HuH-7 (cell line): ENCODE measurements at regions not wholly inside any gene's neighbourhood (a gene's known extent, or its start where the extent isn't known, plus 50 kb on each side); places are given as distances from the start of the nearest gene placed in this dataset.
"Not testable (repeated sequence)": the region's sequence is repeated elsewhere in the genome, so short reads cannot be mapped to it uniquely, and the experiment has no call there.

Experiments used
- DNase-seq: peaks from one replicate; pipeline ENCODE4 v3.0.0; 2011; ENCODE audit warnings: low spot score

- no peak for DNase-seq
Measured at GRCh38 chr10:63077800-63078199, 55.3 kb upstream of the NRBF2 start.

DNA sequence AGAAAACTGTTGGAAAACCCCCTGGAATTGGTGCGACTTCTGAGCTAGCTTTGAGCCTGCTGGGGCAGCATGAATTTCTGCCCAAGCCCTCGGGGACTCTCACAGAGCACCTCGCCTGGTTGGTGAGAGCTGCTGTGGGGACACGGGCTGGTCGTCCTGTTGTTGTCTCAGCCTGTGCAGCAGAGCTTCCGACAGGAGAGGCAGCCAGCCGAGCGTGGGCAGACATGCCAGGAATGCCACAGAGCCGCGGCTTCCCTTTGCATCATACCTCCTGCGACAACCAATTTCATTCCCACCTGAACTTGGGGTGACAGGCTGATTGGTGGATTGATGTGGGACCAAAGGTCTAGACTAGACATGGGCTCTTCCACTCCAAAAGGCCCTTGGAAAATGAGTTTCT is 60.2 kb upstream of the NRBF2 start:
- DNase-seq, result no peak

- no peak for DNase-seq
Measured at GRCh38 chr10:63071145-63071544, 62.0 kb upstream of the NRBF2 start.

DNA sequence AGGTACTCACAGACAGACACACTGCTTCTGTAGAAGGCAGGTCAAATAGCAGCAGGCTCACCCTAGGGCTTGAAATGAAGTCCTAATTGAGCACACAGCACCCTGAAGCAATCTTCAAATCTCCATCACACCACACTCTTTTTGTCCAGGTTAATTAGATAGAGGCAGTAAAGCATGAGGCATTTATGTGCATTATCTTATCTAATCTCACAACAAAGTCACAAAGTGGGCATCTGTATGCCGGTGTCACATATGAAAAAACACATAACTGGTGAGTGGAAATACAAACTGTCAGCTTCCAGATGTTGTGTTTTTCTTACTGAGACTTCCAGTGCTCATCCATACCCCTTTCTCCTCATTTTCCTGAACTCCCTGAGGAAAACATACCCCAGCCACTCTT is 63.8 kb upstream of the NRBF2 start:
- no peak for DNase-seq

DNA sequence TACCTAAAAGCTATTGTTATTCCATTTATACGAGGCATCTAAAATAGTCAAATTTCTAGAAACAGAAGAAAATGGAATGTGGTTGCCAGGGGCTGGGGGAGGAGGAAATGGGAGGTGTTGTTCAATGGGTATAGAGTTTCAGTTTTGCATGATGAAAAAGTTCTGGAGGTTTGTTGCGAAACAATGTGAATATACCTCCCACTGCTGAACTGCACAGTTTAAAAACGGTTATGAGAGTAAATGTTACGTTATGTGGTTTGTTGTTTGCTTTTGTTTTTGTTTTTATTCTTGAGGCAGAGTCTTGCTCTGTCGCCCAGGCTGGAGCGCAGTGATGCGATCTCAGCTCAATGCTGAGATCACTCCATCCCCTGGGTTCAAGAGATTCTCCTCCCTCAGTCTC is 64.9 kb upstream of the NRBF2 start:
- no peak for DNase-seq

- no peak for DNase-seq
Measured at GRCh38 chr10:63066606-63067005, 66.5 kb upstream of the NRBF2 start.

DNA sequence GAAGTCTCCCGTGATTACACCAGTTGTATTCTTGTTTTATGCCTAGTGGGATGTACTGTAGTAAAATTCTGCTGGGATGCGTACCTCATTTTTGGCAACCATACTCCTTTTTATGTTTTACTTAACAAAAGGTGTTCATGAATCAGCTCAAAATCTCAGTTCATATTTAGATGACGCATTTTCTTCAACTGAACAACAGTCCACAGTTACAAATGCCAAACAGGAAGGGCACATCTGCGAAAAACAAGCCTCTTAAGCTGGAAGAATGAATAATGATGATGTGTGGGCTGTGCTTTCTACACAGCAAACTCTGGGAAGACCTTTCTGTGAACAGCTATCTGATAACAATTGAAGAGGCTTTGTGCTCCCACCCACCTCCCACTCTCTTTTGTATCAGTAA is 68.4 kb upstream of the NRBF2 start:
- DNase-seq, result no peak

- no peak for DNase-seq
Measured at GRCh38 chr10:63058236-63058635, 74.9 kb upstream of the NRBF2 start.

DNA sequence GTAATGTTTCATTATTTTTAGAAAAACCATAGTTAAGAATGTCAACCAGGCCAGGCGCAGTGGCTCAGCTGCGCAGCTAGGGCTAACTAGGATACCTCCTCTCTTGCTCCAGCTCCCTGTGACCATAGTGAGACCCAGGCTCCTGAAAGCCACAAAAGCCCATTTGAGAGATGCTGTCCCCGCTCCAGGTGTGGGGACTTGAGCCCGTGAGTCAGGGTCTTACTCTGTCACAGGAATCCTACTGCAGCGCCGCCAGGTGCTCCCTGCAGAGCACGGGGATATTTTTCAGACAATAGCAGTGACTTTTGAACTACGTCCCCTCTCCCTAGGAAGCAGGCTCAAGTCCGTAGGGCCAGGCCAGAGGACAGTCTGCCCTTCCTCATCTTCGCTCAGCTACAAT is 75.6 kb upstream of the NRBF2 start:
- DNase-seq, result no peak

DNA sequence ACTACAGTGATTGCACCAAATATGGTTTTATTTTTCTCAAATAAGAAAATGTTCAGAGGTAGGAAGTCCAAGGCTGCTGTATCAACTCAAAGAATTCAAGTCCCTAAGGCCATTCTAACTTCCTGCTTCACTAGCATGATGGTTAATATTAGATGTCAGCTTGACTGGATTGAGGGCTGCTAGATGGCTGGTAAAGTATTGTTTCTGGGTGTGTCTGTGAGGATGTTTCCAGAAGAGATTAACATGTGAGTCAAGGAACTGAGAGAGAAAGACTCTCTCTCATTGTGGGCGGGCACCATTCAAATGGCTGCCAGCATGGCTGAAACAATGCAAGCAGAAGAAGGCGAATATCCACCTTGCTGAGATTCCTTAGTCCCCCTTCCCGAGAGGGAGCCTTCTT is 77.4 kb upstream of the NRBF2 start:
- no peak for DNase-seq

GRCh38 chr10:63054889-63055611 is 78.1 kb upstream of the NRBF2 start:
- no peak for DNase-seq

- no peak for DNase-seq
Measured at GRCh38 chr10:63052083-63052482, 81.0 kb upstream of the NRBF2 start.

GRCh38 chr10:63042256-63042655 is 90.9 kb upstream of the NRBF2 start:
- no peak for DNase-seq

GRCh38 chr10:63033616-63034185 is 99.4 kb upstream of the NRBF2 start:
- DNase-seq, result not testable (repeated sequence)

GRCh38 chr10:63030536-63030935 is 102.6 kb upstream of the NRBF2 start:
- DNase-seq, result no peak

- DNase-seq, result no peak
Measured at GRCh38 chr10:63027531-63027930, 105.6 kb upstream of the NRBF2 start.

- no peak for DNase-seq
Measured at GRCh38 chr10:63021225-63021624, 111.9 kb upstream of the NRBF2 start.

GRCh38 chr10:63013755-63014154 is 119.4 kb upstream of the NRBF2 start:
- no peak for DNase-seq

GRCh38 chr10:63012623-63013022 is 120.5 kb upstream of the NRBF2 start:
- no peak for DNase-seq

DNA sequence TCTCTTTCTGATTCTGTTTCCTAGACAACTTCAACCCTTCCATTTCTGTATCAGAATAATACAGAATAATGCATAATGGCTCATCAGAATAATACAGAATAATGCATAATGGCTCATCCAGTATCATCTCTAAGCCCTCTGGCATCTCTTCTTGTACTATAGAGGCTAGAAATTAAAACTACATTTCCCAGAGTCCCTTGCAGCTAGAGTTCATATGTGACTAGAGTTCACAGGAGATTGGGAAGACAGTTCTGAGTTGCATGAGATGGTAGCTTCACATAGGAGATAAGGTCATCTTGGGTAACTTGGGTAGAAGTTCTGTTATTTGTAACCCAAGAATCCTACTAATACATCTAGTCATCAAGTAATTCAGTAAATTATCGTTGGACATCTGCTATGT is 122.9 kb upstream of the NRBF2 start:
- DNase-seq, result no peak

DNA sequence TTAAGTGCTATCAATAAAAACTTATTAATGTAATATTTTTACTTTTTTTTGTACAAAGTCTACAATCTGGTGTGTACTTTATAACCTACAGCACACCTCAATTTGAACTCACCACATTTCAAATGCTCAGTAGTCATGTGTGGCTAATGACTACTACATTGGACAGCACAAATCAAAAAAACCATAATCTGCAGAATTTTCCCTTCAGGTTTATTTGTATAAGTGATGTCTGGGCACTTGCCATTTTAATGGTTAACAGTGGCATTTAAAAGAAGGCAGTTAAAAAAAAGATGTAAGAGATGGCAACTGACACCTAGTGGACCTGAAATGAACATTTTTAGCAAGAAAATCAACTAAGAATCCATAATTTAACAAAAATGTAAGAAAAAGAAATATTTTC is 124.6 kb upstream of the NRBF2 start:
- DNase-seq, result no peak

GRCh38 chr10:63007112-63007511 is 126.0 kb upstream of the NRBF2 start:
- no peak for DNase-seq

DNA sequence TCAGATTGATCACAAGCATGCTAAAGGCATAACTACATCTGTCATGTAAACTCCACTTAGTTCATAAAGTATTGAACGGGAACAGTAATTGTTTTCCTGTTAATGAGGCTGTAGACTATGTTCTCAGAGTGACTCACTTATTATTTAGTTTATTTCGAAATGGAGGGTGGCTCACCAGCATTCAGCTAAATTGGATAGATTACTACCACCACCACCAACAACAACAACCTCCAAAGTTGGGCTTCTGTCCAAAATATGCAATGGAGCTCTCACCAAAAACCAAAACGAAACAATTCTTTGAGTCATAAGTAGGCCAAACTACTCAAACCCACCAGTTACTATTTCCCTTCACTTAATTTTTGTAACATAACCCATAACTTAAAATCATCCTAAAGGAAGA is 127.9 kb upstream of the NRBF2 start:
- no peak for DNase-seq

GRCh38 chr10:63003816-63004453 is 129.2 kb upstream of the NRBF2 start:
- no peak for DNase-seq
